Forelimb muscle (tissue), 1 donor: ENCODE measurements at regions not wholly inside any gene's neighbourhood (a gene's known extent, or its start where the extent isn't known, plus 50 kb on each side); places are given as distances from the start of the nearest gene placed in this dataset.

Experiments
- DNase-seq: peaks from one replicate; pipeline ENCODE4 v3.0.0-alpha.2; 2013; ENCODE audit warnings: low read depth

- no peak for DNase-seq
Measured at GRCh38 chr13:58773280-58773859, 1141.8 kb downstream of the PCDH17 start.

- DNase-seq = no peak
Measured at GRCh38 chr13:58782736-58783135, 1151.2 kb downstream of the PCDH17 start.

GRCh38 chr13:58792854-58793253 is 1161.3 kb downstream of the PCDH17 start:
- no peak for DNase-seq

- DNase-seq = no peak
Measured at GRCh38 chr13:58795715-58796114, 1164.2 kb downstream of the PCDH17 start.

- no peak for DNase-seq
Measured at GRCh38 chr13:58804832-58805231, 1173.3 kb downstream of the PCDH17 start.

GRCh38 chr13:58806401-58806800 is 1174.9 kb downstream of the PCDH17 start:
- no peak for DNase-seq

- DNase-seq = no peak
Measured at GRCh38 chr13:58823701-58824100, 1192.2 kb downstream of the PCDH17 start.

- no peak for DNase-seq
Measured at GRCh38 chr13:58827904-58828303, 1196.4 kb downstream of the PCDH17 start.

GRCh38 chr13:58830841-58831240 is 1199.3 kb downstream of the PCDH17 start:
- no peak for DNase-seq

GRCh38 chr13:58838615-58839014 is 1207.1 kb downstream of the PCDH17 start:
- no peak for DNase-seq

- no peak for DNase-seq
Measured at GRCh38 chr13:58843071-58843470, 1211.5 kb downstream of the PCDH17 start.

GRCh38 chr13:58843567-58843966 is 1212.0 kb downstream of the PCDH17 start:
- DNase-seq = no peak

- no peak for DNase-seq
Measured at GRCh38 chr13:58850161-58850560, 1218.6 kb downstream of the PCDH17 start.

GRCh38 chr13:58852076-58852475 is 1220.5 kb downstream of the PCDH17 start:
- no peak for DNase-seq

GRCh38 chr13:58855283-58855682 is 1223.7 kb downstream of the PCDH17 start:
- DNase-seq = no peak

GRCh38 chr13:58858870-58859371 is 1227.4 kb downstream of the PCDH17 start:
- DNase-seq = no peak

GRCh38 chr13:58865286-58865685 is 1233.7 kb downstream of the PCDH17 start:
- DNase-seq = no peak

- DNase-seq = no peak
Measured at GRCh38 chr13:58869566-58869965, 1238.0 kb downstream of the PCDH17 start.

GRCh38 chr13:58876473-58876872 is 1244.9 kb downstream of the PCDH17 start:
- no peak for DNase-seq

GRCh38 chr13:58879114-58879513 is 1247.6 kb downstream of the PCDH17 start:
- no peak for DNase-seq

GRCh38 chr13:58882516-58882915 is 1251.0 kb downstream of the PCDH17 start:
- no peak for DNase-seq

- no peak for DNase-seq
Measured at GRCh38 chr13:58883405-58883804, 1251.9 kb downstream of the PCDH17 start.

- DNase-seq = no peak
Measured at GRCh38 chr13:58884353-58885209, 1253.0 kb downstream of the PCDH17 start.
